H1 (cell line): ENCODE measurements at regions not wholly inside any gene's neighbourhood (a gene's known extent, or its start where the extent isn't known, plus 50 kb on each side); places are given as distances from the start of the nearest gene placed in this dataset.

Source experiments
- SP1 ChIP-seq: IDR thresholded peaks from 2 replicates; pipeline ENCODE4 v1.6.1; 2011; ENCODE audit warnings: low read depth, low read length
- USF2 ChIP-seq: IDR thresholded peaks from 2 replicates; pipeline ENCODE4 v1.6.1; 2011; ENCODE audit warnings: low read length, improper control_type of control experiment

- no peak for TF ChIP-seq SP1
- TF ChIP-seq USF2, result no peak
Measured at GRCh38 chr18:7429831-7430230, 137.3 kb upstream of the PTPRM start (continued).
